ENCODE measurements at regions not wholly inside any gene's neighbourhood (a gene's known extent, or its start where the extent isn't known, plus 50 kb on each side); places are given as distances from the start of the nearest gene placed in this dataset.

GRCh38 chr1:157277281-157277680 lies 139.1 kb upstream of the ETV3 start:
- H3K79me2 ChIP-seq (ENCODE audit: insufficient read depth, low read length): no peaks in the 10 kb centered on the region
- H3K4me1 ChIP-seq (ENCODE audit: insufficient read depth, low read length): peaks cover 10% of the 10 kb centered on the region
- H3K27me3 ChIP-seq (ENCODE audit: insufficient read depth, low read length): peaks cover 30% of the 10 kb centered on the region
- no peaks in the 10 kb centered on the region for H4K20me1 ChIP-seq (ENCODE audit: insufficient read depth, low read length)
- no peak overlapping the region for H2AFZ ChIP-seq (ENCODE audit: low read length)
- no peaks in the 10 kb centered on the region for H3K9me3 ChIP-seq (ENCODE audit: low read depth, low read length)
- DNase-seq (ENCODE audit: insufficient read length, low spot score, missing footprints): no peak
- H3K27ac ChIP-seq (ENCODE audit: low read depth, low read length): no peak overlapping the region
- TF ChIP-seq CTCF (IDR thresholded peaks at IDR 0.05; ENCODE audit: extremely low read depth, low read depth, low read length): no peak
- no peak overlapping the region for H3K4me3 ChIP-seq (ENCODE audit: insufficient read depth, low read length)
- no peaks in the 10 kb centered on the region for H3K36me3 ChIP-seq (ENCODE audit: insufficient read depth, low read length)
- no peak overlapping the region for H3K4me2 ChIP-seq (ENCODE audit: insufficient read depth, low read length)

GRCh38 chr1:157274698-157275534 lies 136.7 kb upstream of the ETV3 start:
- Histone ChIP-seq H2AFZ (ENCODE audit: low read length) (no peak overlapping the region), H3K27ac (ENCODE audit: low read depth, low read length) (no peak overlapping the region), H3K4me2 (ENCODE audit: insufficient read depth, low read length) (no peak overlapping the region), H3K79me2 (ENCODE audit: insufficient read depth, low read length) (no peaks in the 10 kb centered on the region), H3K9me3 (ENCODE audit: low read depth, low read length) (no peaks in the 10 kb centered on the region), H3K4me1 (ENCODE audit: insufficient read depth, low read length) (peaks cover 10% of the 10 kb centered on the region), H3K27me3 (ENCODE audit: insufficient read depth, low read length) (peaks cover 26% of the 10 kb centered on the region), H3K4me3 (ENCODE audit: insufficient read depth, low read length) (no peak overlapping the region), H4K20me1 (ENCODE audit: insufficient read depth, low read length) (no peaks in the 10 kb centered on the region), H3K36me3 (ENCODE audit: insufficient read depth, low read length) (no peaks in the 10 kb centered on the region)
- no peak for DNase-seq (ENCODE audit: insufficient read length, low spot score, missing footprints)
- no peak for TF ChIP-seq CTCF (IDR thresholded peaks at IDR 0.05; ENCODE audit: extremely low read depth, low read depth, low read length)

- Histone ChIP-seq H3K27ac (ENCODE audit: low read depth, low read length) (no peak overlapping the region), H2AFZ (ENCODE audit: low read length) (no peak overlapping the region), H3K9me3 (ENCODE audit: low read depth, low read length) (no peaks in the 10 kb centered on the region), H3K79me2 (ENCODE audit: insufficient read depth, low read length) (no peaks in the 10 kb centered on the region), H4K20me1 (ENCODE audit: insufficient read depth, low read length) (no peaks in the 10 kb centered on the region), H3K4me1 (ENCODE audit: insufficient read depth, low read length) (peaks cover 10% of the 10 kb centered on the region), H3K27me3 (ENCODE audit: insufficient read depth, low read length) (peaks cover 8% of the 10 kb centered on the region), H3K36me3 (ENCODE audit: insufficient read depth, low read length) (no peaks in the 10 kb centered on the region), H3K4me2 (ENCODE audit: insufficient read depth, low read length) (no peak overlapping the region), H3K4me3 (ENCODE audit: insufficient read depth, low read length) (no peak overlapping the region)
- TF ChIP-seq CTCF (IDR thresholded peaks at IDR 0.05; ENCODE audit: extremely low read depth, low read depth, low read length): no peak
- no peak for DNase-seq (ENCODE audit: insufficient read length, low spot score, missing footprints)
Observed at GRCh38 chr1:157272729-157273524, 134.7 kb upstream of the ETV3 start.

- H3K4me1 ChIP-seq (ENCODE audit: insufficient read depth, low read length): peaks cover 10% of the 10 kb centered on the region
- no peaks in the 10 kb centered on the region for H4K20me1 ChIP-seq (ENCODE audit: insufficient read depth, low read length)
- no peak for TF ChIP-seq CTCF (IDR thresholded peaks at IDR 0.05; ENCODE audit: extremely low read depth, low read depth, low read length)
- H2AFZ ChIP-seq (ENCODE audit: low read length): no peak overlapping the region
- H3K4me3 ChIP-seq (ENCODE audit: insufficient read depth, low read length): no peak overlapping the region
- H3K27ac ChIP-seq (ENCODE audit: low read depth, low read length): no peak overlapping the region
- no peak overlapping the region for H3K4me2 ChIP-seq (ENCODE audit: insufficient read depth, low read length)
- H3K36me3 ChIP-seq (ENCODE audit: insufficient read depth, low read length): no peaks in the 10 kb centered on the region
- H3K79me2 ChIP-seq (ENCODE audit: insufficient read depth, low read length): no peaks in the 10 kb centered on the region
- H3K27me3 ChIP-seq (ENCODE audit: insufficient read depth, low read length): peaks cover 7% of the 10 kb centered on the region
- no peaks in the 10 kb centered on the region for H3K9me3 ChIP-seq (ENCODE audit: low read depth, low read length)
- DNase-seq (ENCODE audit: insufficient read length, low spot score, missing footprints): no peak
Observed at GRCh38 chr1:157272264-157272663, 134.1 kb upstream of the ETV3 start.
